ENCODE measurements at regions not wholly inside any gene's neighbourhood (a gene's known extent, or its start where the extent isn't known, plus 50 kb on each side); places are given as distances from the start of the nearest gene placed in this dataset.

GRCh38 chr10:36506697-36507496, 618.5 kb upstream of the ANKRD30A start:
- Histone ChIP-seq H3K4me3 (ENCODE audit: low read length) (no peak overlapping the region), H3K36me3 (ENCODE audit: control insufficient read depth, insufficient read depth, low read length) (no peaks in the 10 kb centered on the region), H3K27ac (ENCODE audit: low read length) (no peak overlapping the region), H3K27me3 (ENCODE audit: control insufficient read depth, insufficient read depth, low read length) (no peaks in the 10 kb centered on the region), H3K4me1 (ENCODE audit: control insufficient read depth, insufficient read depth, low read length) (no peaks in the 10 kb centered on the region), H3K9me3 (ENCODE audit: control insufficient read depth, insufficient read depth, low read length) (no peaks in the 10 kb centered on the region)
- Mint-ChIP-seq H3K36me3 (no peaks in the 10 kb centered on the region), H3K4me1 (no peaks in the 10 kb centered on the region), H3K27me3 (ENCODE audit: low read depth in 2 of 2) (no peaks in the 10 kb centered on the region), H3K4me3 (no peak overlapping the region), H3K9me3 (peaks cover 3 to 4% of the 10 kb centered on the region in 2 donors), H3K27ac (no peak overlapping the region)
- DNase-seq (no peak), ATAC-seq (no peak)
- intact Hi-C loops (cut with micrococcal nuclease): no loop called here
- WGBS (ENCODE audit: insufficient coverage): 90% methylated on average over 3 of the region's 5 CpGs
- no peak for TF ChIP-seq CTCF (IDR thresholded peaks at IDR 0.05)

DNA sequence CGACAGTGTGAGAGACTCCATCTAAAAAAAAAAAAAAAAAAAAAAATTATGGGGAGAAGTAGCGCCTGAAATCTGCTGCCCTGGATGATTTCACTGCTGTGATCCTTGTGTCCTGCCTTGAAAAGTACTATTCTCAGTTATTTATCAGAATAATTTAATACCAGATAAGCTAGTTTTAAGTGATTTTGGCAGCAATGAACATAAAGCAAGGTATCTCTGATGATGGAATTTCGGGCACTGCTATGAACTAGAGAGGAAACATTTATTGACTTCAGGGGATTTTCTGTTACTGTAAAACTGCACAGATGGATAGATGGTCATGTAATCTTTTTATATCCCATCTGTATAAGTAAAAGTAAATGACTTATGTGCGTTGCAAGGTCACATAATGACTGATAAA, 619.1 kb upstream of the ANKRD30A start:
- intact Hi-C loops (cut with micrococcal nuclease): no loop called here
- Histone ChIP-seq H3K27me3 (ENCODE audit: control insufficient read depth, insufficient read depth, low read length) (no peaks in the 10 kb centered on the region), H3K4me1 (ENCODE audit: control insufficient read depth, insufficient read depth, low read length) (no peaks in the 10 kb centered on the region), H3K4me3 (ENCODE audit: low read length) (no peak overlapping the region), H3K27ac (ENCODE audit: low read length) (no peak overlapping the region), H3K9me3 (ENCODE audit: control insufficient read depth, insufficient read depth, low read length) (no peaks in the 10 kb centered on the region), H3K36me3 (ENCODE audit: control insufficient read depth, insufficient read depth, low read length) (no peaks in the 10 kb centered on the region)
- Mint-ChIP-seq H3K9me3 (peaks cover 3 to 4% of the 10 kb centered on the region in 2 donors), H3K27ac (no peak overlapping the region), H3K4me1 (no peaks in the 10 kb centered on the region), H3K27me3 (ENCODE audit: low read depth in 2 of 2) (no peaks in the 10 kb centered on the region), H3K4me3 (no peak overlapping the region), H3K36me3 (no peaks in the 10 kb centered on the region)
- WGBS (ENCODE audit: insufficient coverage): 50% methylated on average over 2 of the region's 4 CpGs
- no peak for ATAC-seq
- TF ChIP-seq CTCF (IDR thresholded peaks at IDR 0.05): no peak
- DNase-seq: no peak

- no peaks in the 10 kb centered on the region for H3K27me3 Mint-ChIP-seq (ENCODE audit: low read depth in 2 of 2)
- DNase-seq (no peak), ATAC-seq (no peak)
- no peak overlapping the region for H3K4me3 ChIP-seq (ENCODE audit: low read length)
- no peaks in the 10 kb centered on the region for H3K36me3 ChIP-seq (ENCODE audit: control insufficient read depth, insufficient read depth, low read length)
- peaks cover 3 to 4% of the 10 kb centered on the region in 2 donors for H3K9me3 Mint-ChIP-seq
- no peak for TF ChIP-seq CTCF (IDR thresholded peaks at IDR 0.05)
- no peaks in the 10 kb centered on the region for H3K36me3 Mint-ChIP-seq
- H3K4me3 Mint-ChIP-seq: no peak overlapping the region
- no peak overlapping the region for H3K27ac Mint-ChIP-seq
- intact Hi-C loops (cut with micrococcal nuclease): no loop called here
- H3K4me1 Mint-ChIP-seq: peaks cover 0 to 3% of the 10 kb centered on the region in 2 donors
- no peak overlapping the region for H3K27ac ChIP-seq (ENCODE audit: low read length)
- 78% methylated on average over 4 of the region's 4 CpGs for WGBS (ENCODE audit: insufficient coverage)
- no peaks in the 10 kb centered on the region for H3K9me3 ChIP-seq (ENCODE audit: control insufficient read depth, insufficient read depth, low read length)
- no peaks in the 10 kb centered on the region for H3K27me3 ChIP-seq (ENCODE audit: control insufficient read depth, insufficient read depth, low read length)
- no peaks in the 10 kb centered on the region for H3K4me1 ChIP-seq (ENCODE audit: control insufficient read depth, insufficient read depth, low read length)
Measured at GRCh38 chr10:36504758-36505157, 620.6 kb upstream of the ANKRD30A start.

GRCh38 chr10:36500266-36500665, 625.1 kb upstream of the ANKRD30A start:
- Histone ChIP-seq H3K27me3 (ENCODE audit: control insufficient read depth, insufficient read depth, low read length) (no peaks in the 10 kb centered on the region), H3K9me3 (ENCODE audit: control insufficient read depth, insufficient read depth, low read length) (no peaks in the 10 kb centered on the region), H3K4me1 (ENCODE audit: control insufficient read depth, insufficient read depth, low read length) (no peaks in the 10 kb centered on the region), H3K36me3 (ENCODE audit: control insufficient read depth, insufficient read depth, low read length) (no peaks in the 10 kb centered on the region), H3K4me3 (ENCODE audit: low read length) (no peak overlapping the region), H3K27ac (ENCODE audit: low read length) (no peak overlapping the region)
- Mint-ChIP-seq H3K36me3 (no peaks in the 10 kb centered on the region), H3K4me1 (peaks cover 0 to 6% of the 10 kb centered on the region in 2 donors), H3K27me3 (ENCODE audit: low read depth in 2 of 2) (no peaks in the 10 kb centered on the region), H3K4me3 (no peak overlapping the region), H3K9me3 (peaks cover 3 to 6% of the 10 kb centered on the region in 2 donors), H3K27ac (no peak overlapping the region)
- no peak for TF ChIP-seq CTCF (IDR thresholded peaks at IDR 0.05)
- intact Hi-C loops (cut with micrococcal nuclease): no loop called here
- 80% methylated on average over 1 of the region's 1 CpG for WGBS (ENCODE audit: insufficient coverage)
- DNase-seq: no peak
- ATAC-seq: no peak

Measured in natural killer cell (primary cell).